ENCODE measurements at regions not wholly inside any gene's neighbourhood (a gene's known extent, or its start where the extent isn't known, plus 50 kb on each side); places are given as distances from the start of the nearest gene placed in this dataset.
"Not testable (repeated sequence)": the region's sequence is repeated elsewhere in the genome, so short reads cannot be mapped to it uniquely, and the experiment has no call there.

GRCh38 chrX:63285375-63285774 lies 65.8 kb downstream of the SPIN4 start:
- DNase-seq = no peak

GRCh38 chrX:63284659-63285058 lies 66.5 kb downstream of the SPIN4 start:
- DNase-seq = no peak

- DNase-seq = no peak
Measured at GRCh38 chrX:63283348-63283747, 67.8 kb downstream of the SPIN4 start.

- DNase-seq = no peak
Measured at GRCh38 chrX:63282828-63283227, 68.3 kb downstream of the SPIN4 start.

- DNase-seq = no peak
Measured at GRCh38 chrX:63282077-63282476, 69.1 kb downstream of the SPIN4 start.

- DNase-seq = no peak
Measured at GRCh38 chrX:63281465-63281864, 69.7 kb downstream of the SPIN4 start.

- DNase-seq = not testable (repeated sequence)
Measured at GRCh38 chrX:63277394-63277793, 73.7 kb downstream of the SPIN4 start.

GRCh38 chrX:63275127-63275526 lies 76.0 kb downstream of the SPIN4 start:
- DNase-seq = no peak

- DNase-seq = no peak
Measured at GRCh38 chrX:63270873-63271272, 80.3 kb downstream of the SPIN4 start.

GRCh38 chrX:63258144-63258543 lies 93.0 kb downstream of the SPIN4 start:
- DNase-seq = no peak

GRCh38 chrX:63250253-63250868 lies 100.8 kb downstream of the SPIN4 start:
- DNase-seq = no peak

- DNase-seq = not testable (repeated sequence)
Measured at GRCh38 chrX:63242689-63243088, 108.4 kb downstream of the SPIN4 start.

GRCh38 chrX:63235963-63236362 lies 115.2 kb downstream of the SPIN4 start:
- not testable (repeated sequence) for DNase-seq

GRCh38 chrX:63233013-63233412 lies 118.1 kb downstream of the SPIN4 start:
- DNase-seq = not testable (repeated sequence)

GRCh38 chrX:63218202-63218601 lies 132.9 kb downstream of the SPIN4 start:
- DNase-seq = not testable (repeated sequence)

- DNase-seq = not testable (repeated sequence)
Measured at GRCh38 chrX:63217549-63217948, 133.6 kb downstream of the SPIN4 start.

GRCh38 chrX:63209645-63210044 lies 141.5 kb downstream of the SPIN4 start:
- DNase-seq = not testable (repeated sequence)

- not testable (repeated sequence) for DNase-seq
Measured at GRCh38 chrX:63209128-63209527, 142.0 kb downstream of the SPIN4 start.

- not testable (repeated sequence) for DNase-seq
Measured at GRCh38 chrX:63204266-63205074, 146.7 kb downstream of the SPIN4 start.

GRCh38 chrX:63201987-63202386 lies 149.1 kb downstream of the SPIN4 start:
- not testable (repeated sequence) for DNase-seq

GRCh38 chrX:63198693-63199092 lies 152.4 kb downstream of the SPIN4 start:
- not testable (repeated sequence) for DNase-seq

- not testable (repeated sequence) for DNase-seq
Measured at GRCh38 chrX:63192366-63193041, 158.6 kb downstream of the SPIN4 start.

- no peak for DNase-seq
Measured at GRCh38 chrX:63186137-63186536, 165.0 kb downstream of the SPIN4 start.

- DNase-seq = not testable (repeated sequence)
Measured at GRCh38 chrX:63179852-63180251, 171.3 kb downstream of the SPIN4 start.

All from stimulated activated naive CD4-positive, alpha-beta T cell (primary cell).